Mucosa of rectum (tissue), 2 donors: ENCODE measurements at regions not wholly inside any gene's neighbourhood (a gene's known extent, or its start where the extent isn't known, plus 50 kb on each side); places are given as distances from the start of the nearest gene placed in this dataset.

Source experiments
- H3K27ac ChIP-seq, 2 donors: one replicate each; pipeline ENCODE4 v1.7.0; 2013; ENCODE audit warnings: inconsistent platforms in 2 of 2, low read depth in 2 of 2, low read length in 2 of 2
- H3K27me3 ChIP-seq, 2 donors: one replicate each; pipeline ENCODE4 v1.7.0; 2013; ENCODE audit warnings: low read length in 2 of 2; ENCODE audit not compliant: control insufficient read depth in 2 of 2, insufficient read depth in 2 of 2
- H3K36me3 ChIP-seq, 2 donors: one replicate each; pipeline ENCODE4 v1.7.0; 2013; ENCODE audit warnings: low read length in 2 of 2; ENCODE audit not compliant: control insufficient read depth in 2 of 2, insufficient read depth in 2 of 2
- H3K4me1 ChIP-seq, 2 donors: one replicate each; pipeline ENCODE4 v1.7.0; 2013; ENCODE audit warnings: low read length in 2 of 2, mild to moderate bottlenecking in 1 of 2; ENCODE audit not compliant: control insufficient read depth in 2 of 2, insufficient read depth in 2 of 2
- H3K4me3 ChIP-seq, 2 donors: one replicate each; pipeline ENCODE4 v1.7.0; 2013; ENCODE audit warnings: low read length in 2 of 2
- H3K9ac ChIP-seq, 2 donors: one replicate each; pipeline ENCODE4 v1.7.0; 2013; ENCODE audit warnings: low read length in 2 of 2, low read depth in 1 of 2, mild to moderate bottlenecking in 1 of 2
- H3K9me3 ChIP-seq, 2 donors: one replicate each; pipeline ENCODE4 v1.7.0; 2013; ENCODE audit warnings: low read length in 2 of 2; ENCODE audit not compliant: control insufficient read depth in 2 of 2
- donor health status: healthy.
- donor health status: Normal muscosa, but diverticular disease.

GRCh38 chr2:15708161-15708560 lies 116.5 kb downstream of the DDX1 start:
- Histone ChIP-seq H3K36me3 (no peaks in the 10 kb centered on the region), H3K9me3 (no peaks in the 10 kb centered on the region), H3K4me1 (peaks cover 0 to 2% of the 10 kb centered on the region in 2 donors), H3K27ac (no peak overlapping the region), H3K27me3 (no peaks in the 10 kb centered on the region), H3K9ac (no peak overlapping the region), H3K4me3 (no peak overlapping the region)

DNA sequence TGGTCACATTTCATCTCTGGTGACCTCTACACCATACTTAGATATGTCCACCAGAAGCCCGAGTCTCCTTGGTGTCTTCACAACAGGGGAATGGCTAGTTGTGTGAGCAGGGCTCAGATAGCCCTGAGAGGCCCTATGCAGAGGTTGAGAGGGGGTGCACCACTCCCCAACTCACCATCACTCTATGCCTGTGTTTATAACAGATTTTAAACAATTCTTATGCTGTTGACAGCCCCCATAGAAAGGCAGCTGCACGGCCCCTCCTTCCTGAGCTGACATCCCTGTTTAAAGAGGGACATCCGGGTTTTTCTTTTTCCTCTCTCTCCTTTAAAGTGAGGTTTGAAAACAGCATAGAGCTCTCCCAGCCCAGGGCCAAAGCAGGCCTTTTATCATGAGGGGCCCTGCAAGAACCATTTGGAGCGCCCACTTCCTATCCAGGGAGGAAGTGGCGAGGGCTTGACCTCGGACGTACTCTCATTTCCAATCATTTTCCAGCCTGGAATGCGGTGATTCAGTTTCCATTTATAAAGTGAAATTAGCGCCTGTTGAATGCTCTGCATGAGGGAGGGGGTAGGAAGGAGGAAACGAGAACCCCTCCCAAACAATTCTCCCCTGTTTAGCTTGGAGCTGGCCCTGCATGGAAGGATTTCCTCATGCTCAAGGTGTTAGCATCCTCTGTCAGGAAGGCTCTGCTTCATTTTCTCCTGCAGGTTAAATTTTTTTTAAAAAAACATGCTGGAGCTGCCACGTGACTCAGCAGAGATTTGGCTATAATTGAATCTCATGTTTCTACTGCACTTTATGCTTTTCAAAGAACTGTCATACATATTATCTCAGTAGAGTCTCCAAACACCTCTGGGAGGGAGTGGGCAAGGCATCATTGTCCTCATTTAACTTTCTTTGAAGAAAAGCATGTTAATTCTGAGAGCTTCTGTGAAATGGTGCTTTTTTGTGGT lies 117.5 kb downstream of the DDX1 start:
- Histone ChIP-seq H3K9me3 (no peaks in the 10 kb centered on the region), H3K4me1 (peaks cover 0 to 2% of the 10 kb centered on the region in 2 donors), H3K27ac (no peak overlapping the region)

DNA sequence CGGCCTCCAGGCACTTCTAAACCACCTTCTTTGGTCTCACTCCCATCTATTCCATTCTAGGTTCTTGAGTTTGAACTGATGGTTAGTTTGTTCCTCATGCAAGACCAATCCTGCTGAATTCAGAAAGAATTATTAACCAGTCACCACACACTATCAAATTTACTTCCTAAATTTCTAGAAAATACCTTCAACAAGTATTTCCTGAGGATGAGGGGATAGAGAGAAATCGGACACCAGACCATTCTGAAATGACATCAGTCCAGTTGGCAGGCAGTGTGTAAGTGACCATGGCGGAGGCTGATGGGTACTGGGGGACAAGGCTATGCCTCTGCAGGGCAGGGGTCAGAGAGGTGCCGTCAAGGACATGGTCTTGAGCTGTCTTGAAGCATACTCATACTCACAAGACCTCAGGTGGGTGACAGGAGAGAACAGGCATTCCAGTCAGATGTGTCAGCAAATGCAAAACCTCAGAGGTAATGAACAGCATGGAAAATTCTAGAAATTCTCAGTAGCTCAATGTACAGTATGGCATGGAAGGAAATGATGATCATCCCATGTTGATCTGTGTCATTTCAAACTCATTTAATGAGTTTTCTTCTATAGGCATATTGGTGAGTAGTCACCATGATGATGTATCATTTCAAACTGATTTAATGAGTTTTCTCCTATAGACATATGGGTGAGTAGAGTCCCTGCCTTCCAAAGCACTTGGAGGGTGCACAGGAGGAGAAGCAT lies 119.6 kb downstream of the DDX1 start:
- no peaks in the 10 kb centered on the region for H3K4me1 ChIP-seq
- no peaks in the 10 kb centered on the region for H3K27me3 ChIP-seq
- H3K27ac ChIP-seq = no peak overlapping the region
- no peaks in the 10 kb centered on the region for H3K36me3 ChIP-seq
- H3K9me3 ChIP-seq = no peaks in the 10 kb centered on the region
- H3K4me3 ChIP-seq = no peak overlapping the region
- H3K9ac ChIP-seq = no peak overlapping the region

More for the DNA sequence above, 117.5 kb downstream of the DDX1 start:
- Histone ChIP-seq H3K36me3 (no peaks in the 10 kb centered on the region), H3K27me3 (no peaks in the 10 kb centered on the region), H3K4me3 (no peak overlapping the region), H3K9ac (no peak overlapping the region)

- H3K4me3 ChIP-seq = no peak overlapping the region
- H3K36me3 ChIP-seq = no peaks in the 10 kb centered on the region
- H3K9me3 ChIP-seq = no peaks in the 10 kb centered on the region
- no peak overlapping the region for H3K9ac ChIP-seq
- H3K27me3 ChIP-seq = no peaks in the 10 kb centered on the region
- no peak overlapping the region for H3K27ac ChIP-seq
- no peaks in the 10 kb centered on the region for H3K4me1 ChIP-seq
Observed at GRCh38 chr2:15712551-15713342, 121.1 kb downstream of the DDX1 start.

GRCh38 chr2:15713475-15713874 lies 121.8 kb downstream of the DDX1 start:
- no peaks in the 10 kb centered on the region for H3K36me3 ChIP-seq
- no peak overlapping the region for H3K9ac ChIP-seq
- no peaks in the 10 kb centered on the region for H3K9me3 ChIP-seq
- H3K4me1 ChIP-seq = no peaks in the 10 kb centered on the region
- H3K4me3 ChIP-seq = no peak overlapping the region
- H3K27ac ChIP-seq = no peak overlapping the region
- H3K27me3 ChIP-seq = no peaks in the 10 kb centered on the region

DNA sequence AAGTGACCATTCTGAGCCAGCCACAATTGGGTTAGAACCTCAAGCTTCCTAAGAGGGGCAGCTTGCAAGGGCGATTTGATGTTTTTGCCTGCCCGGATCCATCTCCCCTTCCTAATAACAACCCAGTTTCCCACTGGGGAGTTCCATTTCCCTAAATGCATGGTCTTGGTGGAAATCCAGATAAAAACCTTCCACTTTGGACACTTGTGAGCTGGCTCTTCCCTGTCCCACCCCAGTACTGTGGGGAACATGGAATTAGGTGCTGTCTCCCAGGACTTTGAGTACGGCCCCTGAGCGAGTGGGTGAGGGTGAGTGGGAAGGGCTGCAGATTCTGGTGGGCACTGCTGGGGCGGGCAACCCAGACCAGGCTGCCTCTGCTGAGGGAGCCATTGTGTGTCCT lies 122.3 kb downstream of the DDX1 start:
- Histone ChIP-seq H3K36me3 (no peaks in the 10 kb centered on the region), H3K4me3 (no peak overlapping the region), H3K4me1 (no peaks in the 10 kb centered on the region), H3K27ac (no peak overlapping the region), H3K9ac (no peak overlapping the region), H3K27me3 (no peaks in the 10 kb centered on the region), H3K9me3 (no peaks in the 10 kb centered on the region)

DNA sequence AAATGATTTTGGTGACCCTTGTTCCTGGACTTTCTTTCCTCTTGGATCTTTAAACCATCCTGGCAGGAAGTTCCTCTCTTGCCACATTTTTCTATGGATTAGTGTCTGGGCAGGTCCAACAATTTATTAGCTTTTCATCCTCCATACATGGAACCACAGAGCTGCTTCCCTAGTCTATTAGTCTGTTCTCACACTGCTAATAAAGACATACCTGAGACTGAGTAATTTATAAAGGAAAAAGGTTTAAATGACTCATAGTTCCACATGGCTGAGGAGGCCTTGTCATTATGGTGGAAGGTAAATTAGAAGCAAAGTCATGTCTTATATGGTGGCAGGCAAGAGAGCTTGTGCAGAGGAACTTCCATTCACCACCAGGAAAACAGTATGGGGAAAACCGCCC lies 122.9 kb downstream of the DDX1 start:
- H3K4me3 ChIP-seq = no peak overlapping the region
- H3K9ac ChIP-seq = no peak overlapping the region
- no peaks in the 10 kb centered on the region for H3K36me3 ChIP-seq
- H3K4me1 ChIP-seq = no peaks in the 10 kb centered on the region
- no peak overlapping the region for H3K27ac ChIP-seq
- no peaks in the 10 kb centered on the region for H3K27me3 ChIP-seq
- H3K9me3 ChIP-seq = no peaks in the 10 kb centered on the region

DNA sequence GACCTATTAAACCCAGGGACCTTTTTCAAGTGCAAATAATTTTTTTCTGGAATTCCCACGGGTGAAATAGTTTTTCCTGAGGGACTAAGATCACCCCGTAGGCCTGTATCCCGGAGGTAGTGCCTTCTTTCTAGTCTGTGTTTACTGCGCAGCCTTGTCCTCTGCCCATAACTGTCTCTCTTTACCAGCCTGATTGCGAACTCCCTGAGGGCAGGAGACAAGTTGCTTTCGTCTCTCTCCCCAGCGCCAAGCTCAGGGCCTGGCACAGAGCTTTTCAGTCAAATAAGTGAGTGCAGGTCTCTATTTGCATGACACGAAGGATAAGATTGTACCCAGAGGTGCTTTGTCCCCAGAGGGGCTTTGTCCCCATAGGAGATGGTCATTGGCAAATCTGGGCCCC lies 123.9 kb downstream of the DDX1 start:
- Histone ChIP-seq H3K27me3 (no peaks in the 10 kb centered on the region), H3K4me3 (no peak overlapping the region), H3K36me3 (no peaks in the 10 kb centered on the region), H3K9me3 (no peaks in the 10 kb centered on the region), H3K9ac (no peak overlapping the region), H3K27ac (no peak overlapping the region), H3K4me1 (no peaks in the 10 kb centered on the region)

DNA sequence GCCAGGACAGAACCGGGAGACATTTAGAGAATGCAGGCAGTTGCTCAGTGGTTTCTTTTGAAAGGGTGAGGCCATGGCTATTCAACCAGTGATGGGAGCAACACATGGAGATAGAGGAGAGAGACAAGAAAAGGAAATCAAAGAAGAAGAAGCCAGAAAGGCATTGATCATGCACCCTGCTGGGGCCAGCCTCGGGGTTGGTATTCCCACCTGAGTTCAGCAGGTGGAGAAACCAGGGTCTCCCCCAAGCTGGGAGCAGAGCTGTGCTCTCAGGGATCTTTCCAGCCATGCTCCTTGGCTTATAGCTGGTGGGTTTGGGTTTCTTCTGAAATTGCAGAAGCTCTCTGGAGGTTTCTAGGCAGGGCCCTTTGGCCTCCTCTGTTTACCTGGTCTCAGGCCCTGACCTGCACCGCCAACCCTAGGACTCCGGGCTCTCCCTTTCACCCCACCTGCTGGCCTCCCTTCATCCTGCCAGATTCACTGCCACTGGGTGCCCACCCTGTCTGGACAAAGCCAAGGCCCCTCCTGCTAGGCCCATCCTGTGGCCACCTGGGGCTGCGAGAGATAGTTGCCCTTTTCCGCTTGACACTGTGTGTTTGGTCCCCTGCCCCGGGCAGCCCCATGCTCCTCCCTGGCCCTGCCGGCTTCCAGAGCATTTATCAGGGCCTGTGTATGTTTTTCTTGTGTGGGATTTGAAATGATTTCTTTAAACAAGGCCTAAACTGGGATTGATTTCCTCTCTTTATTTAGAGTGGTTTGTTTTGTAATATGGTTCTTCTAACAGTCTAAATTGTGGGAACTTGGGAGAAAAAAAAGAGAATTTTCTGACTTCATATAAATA lies 126.7 kb downstream of the DDX1 start:
- H3K9me3 ChIP-seq = no peaks in the 10 kb centered on the region
- no peaks in the 10 kb centered on the region for H3K36me3 ChIP-seq
- H3K27me3 ChIP-seq = no peaks in the 10 kb centered on the region
- H3K9ac ChIP-seq = no peak overlapping the region
- H3K4me1 ChIP-seq = no peaks in the 10 kb centered on the region
- no peak overlapping the region for H3K27ac ChIP-seq
- H3K4me3 ChIP-seq = no peak overlapping the region
